GM23338 (cell line): ENCODE measurements at regions not wholly inside any gene's neighbourhood (a gene's known extent, or its start where the extent isn't known, plus 50 kb on each side); places are given as distances from the start of the nearest gene placed in this dataset.

ENCODE experiments used
- ATAC-seq: fragments of 200-7000 bp; cut with Tn5 transposase; 3 replicates; pipeline ENCODE4 v1.9.1; 2020
- DNase-seq: peaks from one replicate; pipeline ENCODE4 v3.0.0-alpha.2; 2015; ENCODE audit warnings: low spot score
- H2AFZ ChIP-seq: fragments of 200-600 bp; sonication (generic); 2 replicates; pipeline ENCODE4 v1.8.0; 2016; ENCODE audit warnings: antibody characterized with exemption, mild to moderate bottlenecking, moderate library complexity
- H3F3A ChIP-seq: fragments of 200-600 bp; sonication (generic); replicated peaks from 2 replicates; pipeline ENCODE4 v1.8.0; 2017; ENCODE audit warnings: antibody characterized with exemption, mixed run types, low read depth
- H3K27ac ChIP-seq: fragments of 200-600 bp; sonication (generic); 2 replicates; pipeline ENCODE4 v1.6.1; 2016; ENCODE audit warnings: low read depth
- H3K27me3 ChIP-seq: fragments of 200-600 bp; sonication (generic); 2 replicates; pipeline ENCODE4 v1.8.0; 2016; ENCODE audit warnings: mild to moderate bottlenecking, mixed run types, moderate library complexity; ENCODE audit not compliant: insufficient read depth
- H3K36me3 ChIP-seq: fragments of 200-600 bp; sonication (generic); 2 replicates; pipeline ENCODE4 v1.8.0; 2016; ENCODE audit warnings: mild to moderate bottlenecking; ENCODE audit not compliant: insufficient read depth
- H3K4me1 ChIP-seq: fragments of 200-600 bp; sonication (generic); 2 replicates; pipeline ENCODE4 v1.8.0; 2016; ENCODE audit warnings: mild to moderate bottlenecking, moderate library complexity; ENCODE audit not compliant: insufficient read depth
- H3K4me2 ChIP-seq: fragments of 200-600 bp; sonication (generic); 2 replicates; pipeline ENCODE4 v1.7.1; 2017; ENCODE audit warnings: mixed run types
- H3K4me3 ChIP-seq: fragments of 200-600 bp; sonication (generic); 2 replicates; pipeline ENCODE4 v1.6.1; 2016; ENCODE audit warnings: mixed run types
- H3K79me2 ChIP-seq: fragments of 200-600 bp; sonication (generic); replicated peaks from 2 replicates; pipeline ENCODE4 v1.8.0; 2017; ENCODE audit warnings: mild to moderate bottlenecking; ENCODE audit not compliant: insufficient read depth
- H3K9me2 ChIP-seq: fragments of 200-600 bp; sonication (generic); 2 replicates; pipeline ENCODE4 v1.8.0; 2017; ENCODE audit not compliant: insufficient read depth
- H4K20me1 ChIP-seq: fragments of 200-600 bp; sonication (generic); replicated peaks from 2 replicates; pipeline ENCODE4 v1.8.0; 2017; ENCODE audit warnings: mild to moderate bottlenecking; ENCODE audit not compliant: insufficient read depth
- H3K27ac Mint-ChIP-seq: 2 replicates; pipeline ENCODE4 v1.8.0; 2020; ENCODE audit warnings: inconsistent platforms, mild to moderate bottlenecking, moderate library complexity, mixed read lengths
- H3K27me3 Mint-ChIP-seq: 3 replicates; pipeline ENCODE4 v1.8.0; 2022; ENCODE audit warnings: low read depth, mild to moderate bottlenecking, moderate library complexity, mixed read lengths, inconsistent platforms; ENCODE audit not compliant: insufficient read depth, poor library complexity
- H3K36me3 Mint-ChIP-seq: 3 replicates; pipeline ENCODE4 v1.8.0; 2021; ENCODE audit warnings: low read depth, mild to moderate bottlenecking, inconsistent platforms, moderate library complexity, mixed read lengths
- H3K4me1 Mint-ChIP-seq: 3 replicates; pipeline ENCODE4 v1.8.0; 2020; ENCODE audit warnings: mild to moderate bottlenecking, inconsistent platforms, mixed read lengths
- H3K4me3 Mint-ChIP-seq: 3 replicates; pipeline ENCODE4 v1.8.0; 2021; ENCODE audit warnings: moderate library complexity, mild to moderate bottlenecking, inconsistent platforms, mixed read lengths
- H3K9me3 Mint-ChIP-seq: 3 replicates; pipeline ENCODE4 v1.8.0; 2020; ENCODE audit warnings: moderate library complexity, mild to moderate bottlenecking, inconsistent platforms, mixed read lengths
- CREB1 ChIP-seq: fragments of 250-450 bp; sonication (Bioruptor Pico); IDR thresholded peaks from 2 replicates; pipeline ENCODE4 v1.5.0; 2020; ENCODE audit warnings: low read depth, mild to moderate bottlenecking, moderate library complexity
- EZH2phosphoT487 ChIP-seq: fragments of 200-600 bp; sonication (generic); IDR thresholded peaks from one replicate; pipeline ENCODE4 v1.8.1; 2018; ENCODE audit warnings: antibody characterized with exemption; ENCODE audit not compliant: unreplicated experiment
- JUNB ChIP-seq: IDR thresholded peaks from one replicate; pipeline ENCODE4 v1.6.1; 2016; ENCODE audit warnings: antibody characterized with exemption; ENCODE audit not compliant: unreplicated experiment
- POLR2AphosphoS5 ChIP-seq: IDR thresholded peaks from 2 replicates; pipeline ENCODE4 v1.6.1; 2016; ENCODE audit warnings: antibody characterized with exemption, low read depth
- REST ChIP-seq: IDR thresholded peaks from one replicate; pipeline ENCODE4 v1.6.1; 2018; ENCODE audit warnings: antibody characterized with exemption; ENCODE audit not compliant: unreplicated experiment
- STAT1 ChIP-seq: IDR thresholded peaks from one replicate; pipeline ENCODE4 v1.6.1; 2016; ENCODE audit warnings: antibody characterized with exemption; ENCODE audit not compliant: unreplicated experiment
- ZNF114 ChIP-seq: fragments of 250-450 bp; sonication (Bioruptor Pico); IDR thresholded peaks from 2 replicates; pipeline ENCODE4 v1.5.0; 2020; ENCODE audit warnings: mild to moderate bottlenecking, moderate library complexity
- ZNF462 ChIP-seq: fragments of 250-450 bp; sonication (Bioruptor Pico); IDR thresholded peaks from 2 replicates; pipeline ENCODE4 v1.5.0; 2020; ENCODE audit warnings: mild to moderate bottlenecking, moderate library complexity
- TF ChIP-seq, protein P1 (sequence below), 2 experiments: fragments of 200-600 bp in 1 of 2; sonication (generic) in 1 of 2; conservative IDR thresholded peaks; 2 replicates each; pipeline versions ENCODE4 v1.5.1 to v1.6.1; 2016 to 2017; ENCODE audit warnings: antibody characterized with exemption in 2 of 2, low read depth in 2 of 2, mild to moderate bottlenecking in 2 of 2, moderate library complexity in 1 of 2
- TF ChIP-seq, protein P2 (sequence below): IDR thresholded peaks from 2 replicates; pipeline ENCODE4 v1.6.1; 2016; ENCODE audit warnings: antibody characterized with exemption

DNA sequence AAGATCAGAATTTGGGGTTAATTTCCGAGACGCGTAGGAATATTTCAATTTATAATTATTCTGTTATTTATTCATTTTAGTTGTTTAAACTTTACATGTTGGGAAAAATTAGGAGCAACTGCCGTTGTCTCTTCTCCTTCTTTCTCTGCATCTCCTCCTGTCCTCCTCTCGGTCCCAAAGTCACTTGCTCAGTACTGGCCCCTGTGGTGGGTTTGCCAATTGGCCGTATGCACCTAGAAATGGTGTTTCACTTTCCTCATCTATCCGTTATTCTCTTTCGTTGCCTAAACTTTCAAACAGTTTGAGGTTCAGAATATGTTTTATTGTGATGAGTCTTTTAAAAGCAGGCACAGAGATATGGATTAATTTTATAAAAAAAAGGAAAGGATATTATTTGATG is 517.9 kb downstream of the PLCL1 start:
- Histone ChIP-seq H3K4me3 (no peak overlapping the region), H3K9me2 (no peaks in the 10 kb centered on the region), H3K27me3 (no peaks in the 10 kb centered on the region), H3F3A (no peaks in the 10 kb centered on the region), H3K36me3 (no peaks in the 10 kb centered on the region), H3K79me2 (no peaks in the 10 kb centered on the region), H3K4me2 (no peak overlapping the region), H2AFZ (no peak overlapping the region), H4K20me1 (no peaks in the 10 kb centered on the region), H3K4me1 (peaks cover 19% of the 10 kb centered on the region; the same call in 1 of the 2 replicates), H3K27ac (no peak overlapping the region)
- ATAC-seq (peak; percentile 83), DNase-seq (peak; percentile 65)
- H3K36me3 Mint-ChIP-seq, result no peaks in the 10 kb centered on the region
- no peak overlapping the region for H3K27ac Mint-ChIP-seq
- no peak overlapping the region for H3K4me3 Mint-ChIP-seq
- H3K27me3 Mint-ChIP-seq, result no peaks in the 10 kb centered on the region
- no peaks in the 10 kb centered on the region for H3K9me3 Mint-ChIP-seq
- H3K4me1 Mint-ChIP-seq, result peaks cover 16% of the 10 kb centered on the region
- peak; percentile 84 for TF ChIP-seq ZNF462 (CRISPR knock-in tag)
- TF ChIP-seq, protein P1, sequence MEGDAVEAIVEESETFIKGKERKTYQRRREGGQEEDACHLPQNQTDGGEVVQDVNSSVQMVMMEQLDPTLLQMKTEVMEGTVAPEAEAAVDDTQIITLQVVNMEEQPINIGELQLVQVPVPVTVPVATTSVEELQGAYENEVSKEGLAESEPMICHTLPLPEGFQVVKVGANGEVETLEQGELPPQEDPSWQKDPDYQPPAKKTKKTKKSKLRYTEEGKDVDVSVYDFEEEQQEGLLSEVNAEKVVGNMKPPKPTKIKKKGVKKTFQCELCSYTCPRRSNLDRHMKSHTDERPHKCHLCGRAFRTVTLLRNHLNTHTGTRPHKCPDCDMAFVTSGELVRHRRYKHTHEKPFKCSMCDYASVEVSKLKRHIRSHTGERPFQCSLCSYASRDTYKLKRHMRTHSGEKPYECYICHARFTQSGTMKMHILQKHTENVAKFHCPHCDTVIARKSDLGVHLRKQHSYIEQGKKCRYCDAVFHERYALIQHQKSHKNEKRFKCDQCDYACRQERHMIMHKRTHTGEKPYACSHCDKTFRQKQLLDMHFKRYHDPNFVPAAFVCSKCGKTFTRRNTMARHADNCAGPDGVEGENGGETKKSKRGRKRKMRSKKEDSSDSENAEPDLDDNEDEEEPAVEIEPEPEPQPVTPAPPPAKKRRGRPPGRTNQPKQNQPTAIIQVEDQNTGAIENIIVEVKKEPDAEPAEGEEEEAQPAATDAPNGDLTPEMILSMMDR (conservative IDR thresholded peaks at IDR 0.05; ENCODE audit: low read depth in 2 of 2), result peak; percentile 65 to 66
- TF ChIP-seq EZH2phosphoT487, result no peak

GRCh38 chr2:198321522-198322088 is 517.2 kb downstream of the PLCL1 start:
- H3K4me1 ChIP-seq, result peaks cover 19% of the 10 kb centered on the region; the same call in 1 of the 2 replicates
- no peak overlapping the region for H3K4me2 ChIP-seq
- Mint-ChIP-seq H3K9me3 (no peaks in the 10 kb centered on the region), H3K27me3 (no peaks in the 10 kb centered on the region), H3K4me1 (peaks cover 23% of the 10 kb centered on the region), H3K4me3 (no peak overlapping the region), H3K36me3 (no peaks in the 10 kb centered on the region), H3K27ac (no peak overlapping the region)
- DNase-seq, result no peak
- no peaks in the 10 kb centered on the region for H3K27me3 ChIP-seq
- no peak overlapping the region for H2AFZ ChIP-seq
- no peak for ATAC-seq
- no peak overlapping the region for H3K4me3 ChIP-seq
- H4K20me1 ChIP-seq, result no peaks in the 10 kb centered on the region
- no peaks in the 10 kb centered on the region for H3K79me2 ChIP-seq
- no peak overlapping the region for H3K27ac ChIP-seq
- no peaks in the 10 kb centered on the region for H3F3A ChIP-seq
- H3K36me3 ChIP-seq, result no peaks in the 10 kb centered on the region
- no peaks in the 10 kb centered on the region for H3K9me2 ChIP-seq
- TF ChIP-seq CREB1 (CRISPR knock-in tag), result no peak
- TF ChIP-seq ZNF114, result no peak
- TF ChIP-seq POLR2AphosphoS5, result no peak
- no peak for TF ChIP-seq JUNB
- TF ChIP-seq, protein P2, sequence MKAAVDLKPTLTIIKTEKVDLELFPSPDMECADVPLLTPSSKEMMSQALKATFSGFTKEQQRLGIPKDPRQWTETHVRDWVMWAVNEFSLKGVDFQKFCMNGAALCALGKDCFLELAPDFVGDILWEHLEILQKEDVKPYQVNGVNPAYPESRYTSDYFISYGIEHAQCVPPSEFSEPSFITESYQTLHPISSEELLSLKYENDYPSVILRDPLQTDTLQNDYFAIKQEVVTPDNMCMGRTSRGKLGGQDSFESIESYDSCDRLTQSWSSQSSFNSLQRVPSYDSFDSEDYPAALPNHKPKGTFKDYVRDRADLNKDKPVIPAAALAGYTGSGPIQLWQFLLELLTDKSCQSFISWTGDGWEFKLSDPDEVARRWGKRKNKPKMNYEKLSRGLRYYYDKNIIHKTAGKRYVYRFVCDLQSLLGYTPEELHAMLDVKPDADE, result no peak
- no peak for TF ChIP-seq REST
- TF ChIP-seq STAT1, result no peak
